ENCODE measurements at regions not wholly inside any gene's neighbourhood (a gene's known extent, or its start where the extent isn't known, plus 50 kb on each side); places are given as distances from the start of the nearest gene placed in this dataset.

GRCh38 chr13:111570911-111571310 is 250.5 kb downstream of the TEX29 start:
- H3K36me3 Mint-ChIP-seq (ENCODE audit: low read depth, unreplicated experiment): peaks cover 2% of the 10 kb centered on the region
- peaks cover 26% of the 10 kb centered on the region for H3K9me3 Mint-ChIP-seq (ENCODE audit: unreplicated experiment)
- Histone ChIP-seq H3K9ac (ENCODE audit: low read length) (no peak overlapping the region), H3K79me2 (ENCODE audit: insufficient read depth, low read length) (no peaks in the 10 kb centered on the region), H3K4me1 (ENCODE audit: insufficient read depth, low read length) (no peaks in the 10 kb centered on the region), H2AFZ (ENCODE audit: low read depth, low read length) (no peak overlapping the region), H3K36me3 (ENCODE audit: insufficient read depth, low read length) (no peaks in the 10 kb centered on the region), H3K27me3 (ENCODE audit: insufficient read depth, low read length) (no peaks in the 10 kb centered on the region), H3K9me3 (ENCODE audit: insufficient read depth, low read depth, low read length) (peaks cover 14% of the 10 kb centered on the region), H3K27ac (ENCODE audit: low read depth, low read length) (no peak overlapping the region), H3K4me2 (ENCODE audit: low read length) (no peak overlapping the region), H4K20me1 (ENCODE audit: insufficient read depth, low read length) (no peaks in the 10 kb centered on the region), H3K4me3 (ENCODE audit: insufficient read depth, low read depth, low read length) (no peak overlapping the region)
- FAIRE-seq: no peak
- H3K27ac Mint-ChIP-seq (ENCODE audit: unreplicated experiment): no peak overlapping the region
- no peak for DNase-seq (ENCODE audit: low read depth)
- peaks cover 43% of the 10 kb centered on the region for H3K27me3 Mint-ChIP-seq (ENCODE audit: low read depth, unreplicated experiment)
- TF ChIP-seq EZH2 (IDR thresholded peaks at IDR 0.05; ENCODE audit: insufficient read depth, low read length) (no peak), CTCF (IDR thresholded peaks at IDR 0.05; ENCODE audit: insufficient read depth, low read depth, low read length) (no peak)
- H3K4me1 Mint-ChIP-seq (ENCODE audit: low read depth, unreplicated experiment): peaks cover 2% of the 10 kb centered on the region
- H3K4me3 Mint-ChIP-seq (ENCODE audit: unreplicated experiment): no peak overlapping the region

- H3K4me3 ChIP-seq (ENCODE audit: insufficient read depth, low read depth, low read length): no peak overlapping the region
- peaks cover 11% of the 10 kb centered on the region for H3K9me3 ChIP-seq (ENCODE audit: insufficient read depth, low read depth, low read length)
- no peak for TF ChIP-seq EZH2 (IDR thresholded peaks at IDR 0.05; ENCODE audit: insufficient read depth, low read length)
- no peak for TF ChIP-seq CTCF (IDR thresholded peaks at IDR 0.05; ENCODE audit: insufficient read depth, low read depth, low read length)
- no peaks in the 10 kb centered on the region for H4K20me1 ChIP-seq (ENCODE audit: insufficient read depth, low read length)
- H3K27ac ChIP-seq (ENCODE audit: low read depth, low read length): no peak overlapping the region
- Mint-ChIP-seq H3K4me3 (ENCODE audit: unreplicated experiment) (no peak overlapping the region), H3K36me3 (ENCODE audit: low read depth, unreplicated experiment) (peaks cover 2% of the 10 kb centered on the region), H3K4me1 (ENCODE audit: low read depth, unreplicated experiment) (peaks cover 2% of the 10 kb centered on the region), H3K9me3 (ENCODE audit: unreplicated experiment) (peaks cover 20% of the 10 kb centered on the region), H3K27ac (ENCODE audit: unreplicated experiment) (no peak overlapping the region), H3K27me3 (ENCODE audit: low read depth, unreplicated experiment) (peaks cover 38% of the 10 kb centered on the region)
- no peak overlapping the region for H3K9ac ChIP-seq (ENCODE audit: low read length)
- H3K4me2 ChIP-seq (ENCODE audit: low read length): no peak overlapping the region
- no peaks in the 10 kb centered on the region for H3K79me2 ChIP-seq (ENCODE audit: insufficient read depth, low read length)
- DNase-seq (ENCODE audit: low read depth) (no peak), FAIRE-seq (no peak)
- H2AFZ ChIP-seq (ENCODE audit: low read depth, low read length): no peak overlapping the region
- no peaks in the 10 kb centered on the region for H3K27me3 ChIP-seq (ENCODE audit: insufficient read depth, low read length)
- no peaks in the 10 kb centered on the region for H3K4me1 ChIP-seq (ENCODE audit: insufficient read depth, low read length)
- no peaks in the 10 kb centered on the region for H3K36me3 ChIP-seq (ENCODE audit: insufficient read depth, low read length)
Observed at GRCh38 chr13:111572956-111573761, 252.7 kb downstream of the TEX29 start.

GRCh38 chr13:111573801-111574200 is 253.4 kb downstream of the TEX29 start:
- peaks cover 13% of the 10 kb centered on the region for H3K9me3 Mint-ChIP-seq (ENCODE audit: unreplicated experiment)
- no peaks in the 10 kb centered on the region for H4K20me1 ChIP-seq (ENCODE audit: insufficient read depth, low read length)
- FAIRE-seq (no peak), DNase-seq (ENCODE audit: low read depth) (no peak)
- H3K4me3 Mint-ChIP-seq (ENCODE audit: unreplicated experiment): no peak overlapping the region
- H3K36me3 Mint-ChIP-seq (ENCODE audit: low read depth, unreplicated experiment): peaks cover 2% of the 10 kb centered on the region
- H2AFZ ChIP-seq (ENCODE audit: low read depth, low read length): no peak overlapping the region
- peaks cover 2% of the 10 kb centered on the region for H3K4me1 Mint-ChIP-seq (ENCODE audit: low read depth, unreplicated experiment)
- peaks cover 35% of the 10 kb centered on the region for H3K27me3 Mint-ChIP-seq (ENCODE audit: low read depth, unreplicated experiment)
- H3K4me3 ChIP-seq (ENCODE audit: insufficient read depth, low read depth, low read length): no peak overlapping the region
- no peaks in the 10 kb centered on the region for H3K36me3 ChIP-seq (ENCODE audit: insufficient read depth, low read length)
- no peaks in the 10 kb centered on the region for H3K27me3 ChIP-seq (ENCODE audit: insufficient read depth, low read length)
- H3K4me1 ChIP-seq (ENCODE audit: insufficient read depth, low read length): no peaks in the 10 kb centered on the region
- no peak overlapping the region for H3K9ac ChIP-seq (ENCODE audit: low read length)
- TF ChIP-seq EZH2 (IDR thresholded peaks at IDR 0.05; ENCODE audit: insufficient read depth, low read length): no peak
- no peak for TF ChIP-seq CTCF (IDR thresholded peaks at IDR 0.05; ENCODE audit: insufficient read depth, low read depth, low read length)
- no peak overlapping the region for H3K27ac ChIP-seq (ENCODE audit: low read depth, low read length)
- H3K79me2 ChIP-seq (ENCODE audit: insufficient read depth, low read length): no peaks in the 10 kb centered on the region
- no peak overlapping the region for H3K4me2 ChIP-seq (ENCODE audit: low read length)
- no peak overlapping the region for H3K27ac Mint-ChIP-seq (ENCODE audit: unreplicated experiment)
- H3K9me3 ChIP-seq (ENCODE audit: insufficient read depth, low read depth, low read length): peaks cover 10% of the 10 kb centered on the region
